Neural cell (in vitro differentiated cells): ENCODE measurements at regions not wholly inside any gene's neighbourhood (a gene's known extent, or its start where the extent isn't known, plus 50 kb on each side); places are given as distances from the start of the nearest gene placed in this dataset.

ENCODE experiments used
- CTCF ChIP-seq: fragments of 450-650 bp; IDR thresholded peaks from 2 replicates; pipeline ENCODE4 v1.5.1; 2014; ENCODE audit warnings: antibody characterized with exemption, mild to moderate bottlenecking, moderate library complexity; ENCODE audit not compliant: poor library complexity, severe bottlenecking
- EP300 ChIP-seq: fragments of 450-650 bp; conservative IDR thresholded peaks from 2 replicates; pipeline ENCODE4 v1.6.1; 2014; ENCODE audit warnings: antibody characterized with exemption, mild to moderate bottlenecking, moderate library complexity; ENCODE audit not compliant: poor library complexity, severe bottlenecking
- EZH2 ChIP-seq: fragments of 200-600, 300-800 bp; shearing (Covaris generic), sonication (generic); IDR thresholded peaks from 2 replicates; pipeline ENCODE4 v1.6.1; 2014; ENCODE audit warnings: antibody characterized with exemption, low read length, borderline replicate concordance, mild to moderate bottlenecking; ENCODE audit not compliant: insufficient read depth, poor library complexity, severe bottlenecking
- MXI1 ChIP-seq: fragments of 450-650 bp; conservative IDR thresholded peaks from 2 replicates; pipeline ENCODE4 v1.6.1; 2014; ENCODE audit warnings: antibody characterized with exemption, mild to moderate bottlenecking; ENCODE audit not compliant: poor library complexity, severe bottlenecking
- POLR2AphosphoS5 ChIP-seq: IDR thresholded peaks from 2 replicates; pipeline ENCODE4 v1.6.1; 2012
- RAD21 ChIP-seq: fragments of 450-650 bp; conservative IDR thresholded peaks from 2 replicates; pipeline ENCODE4 v1.6.1; 2014; ENCODE audit warnings: antibody characterized with exemption, mild to moderate bottlenecking, moderate library complexity
- SMC3 ChIP-seq: fragments of 450-650 bp; conservative IDR thresholded peaks from 2 replicates; pipeline ENCODE4 v1.6.1; 2014; ENCODE audit warnings: antibody characterized with exemption, mild to moderate bottlenecking, moderate library complexity; ENCODE audit not compliant: poor library complexity
- TAF1 ChIP-seq: IDR thresholded peaks from 2 replicates; pipeline ENCODE4 v1.6.1; 2012; ENCODE audit warnings: low read depth
- TF ChIP-seq, protein P1 (sequence below): IDR thresholded peaks from 2 replicates; pipeline ENCODE4 v1.6.1; 2012; ENCODE audit warnings: borderline replicate concordance

DNA sequence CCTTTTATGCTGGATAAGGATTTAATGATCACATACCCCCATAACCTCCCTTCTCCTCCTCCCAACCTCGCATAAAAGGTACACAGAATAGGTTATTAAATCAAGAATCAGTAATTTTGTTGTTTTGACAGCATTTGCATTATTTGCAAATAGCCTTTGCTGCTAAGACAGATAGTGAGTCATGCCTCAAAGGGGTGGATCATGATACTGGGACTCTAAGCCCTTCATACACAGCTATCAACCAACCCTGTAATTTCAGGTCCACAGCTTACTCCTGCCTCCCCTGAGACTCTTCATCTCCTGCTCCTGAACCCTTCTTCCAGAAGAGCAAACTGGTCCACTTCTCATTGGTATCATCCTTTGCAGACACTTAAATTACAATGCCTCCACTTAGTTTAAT, 73.8 kb upstream of the KLHL29 start:
- TF ChIP-seq CTCF (no peak), POLR2AphosphoS5 (no peak), TAF1 (no peak), EZH2 (no peak), EP300 (no peak), SMC3 (no peak), RAD21 (no peak), MXI1 (no peak)
- TF ChIP-seq, protein P1, sequence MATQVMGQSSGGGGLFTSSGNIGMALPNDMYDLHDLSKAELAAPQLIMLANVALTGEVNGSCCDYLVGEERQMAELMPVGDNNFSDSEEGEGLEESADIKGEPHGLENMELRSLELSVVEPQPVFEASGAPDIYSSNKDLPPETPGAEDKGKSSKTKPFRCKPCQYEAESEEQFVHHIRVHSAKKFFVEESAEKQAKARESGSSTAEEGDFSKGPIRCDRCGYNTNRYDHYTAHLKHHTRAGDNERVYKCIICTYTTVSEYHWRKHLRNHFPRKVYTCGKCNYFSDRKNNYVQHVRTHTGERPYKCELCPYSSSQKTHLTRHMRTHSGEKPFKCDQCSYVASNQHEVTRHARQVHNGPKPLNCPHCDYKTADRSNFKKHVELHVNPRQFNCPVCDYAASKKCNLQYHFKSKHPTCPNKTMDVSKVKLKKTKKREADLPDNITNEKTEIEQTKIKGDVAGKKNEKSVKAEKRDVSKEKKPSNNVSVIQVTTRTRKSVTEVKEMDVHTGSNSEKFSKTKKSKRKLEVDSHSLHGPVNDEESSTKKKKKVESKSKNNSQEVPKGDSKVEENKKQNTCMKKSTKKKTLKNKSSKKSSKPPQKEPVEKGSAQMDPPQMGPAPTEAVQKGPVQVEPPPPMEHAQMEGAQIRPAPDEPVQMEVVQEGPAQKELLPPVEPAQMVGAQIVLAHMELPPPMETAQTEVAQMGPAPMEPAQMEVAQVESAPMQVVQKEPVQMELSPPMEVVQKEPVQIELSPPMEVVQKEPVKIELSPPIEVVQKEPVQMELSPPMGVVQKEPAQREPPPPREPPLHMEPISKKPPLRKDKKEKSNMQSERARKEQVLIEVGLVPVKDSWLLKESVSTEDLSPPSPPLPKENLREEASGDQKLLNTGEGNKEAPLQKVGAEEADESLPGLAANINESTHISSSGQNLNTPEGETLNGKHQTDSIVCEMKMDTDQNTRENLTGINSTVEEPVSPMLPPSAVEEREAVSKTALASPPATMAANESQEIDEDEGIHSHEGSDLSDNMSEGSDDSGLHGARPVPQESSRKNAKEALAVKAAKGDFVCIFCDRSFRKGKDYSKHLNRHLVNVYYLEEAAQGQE: no peak
